ENCODE measurements at regions not wholly inside any gene's neighbourhood (a gene's known extent, or its start where the extent isn't known, plus 50 kb on each side); places are given as distances from the start of the nearest gene placed in this dataset.

DNA sequence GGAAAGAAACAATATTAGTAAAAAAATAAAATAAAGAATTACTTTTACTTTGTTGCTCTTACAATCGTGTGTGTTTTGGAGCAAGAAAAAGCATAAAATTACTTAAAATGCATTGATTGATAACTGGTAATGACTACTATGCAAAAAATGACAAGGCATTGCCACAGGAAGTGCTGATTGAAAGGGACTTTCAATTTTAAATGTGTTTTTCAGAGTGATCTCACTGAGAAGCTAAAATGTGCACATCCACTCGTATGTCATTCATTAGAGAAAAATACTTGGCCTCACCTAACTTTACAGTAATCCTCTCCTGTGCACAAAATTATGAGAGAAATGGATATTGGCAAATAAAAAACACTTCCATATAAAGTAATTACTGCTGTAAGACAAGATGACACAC is 934.9 kb downstream of the SLITRK6 start:
- TF ChIP-seq, protein P1, sequence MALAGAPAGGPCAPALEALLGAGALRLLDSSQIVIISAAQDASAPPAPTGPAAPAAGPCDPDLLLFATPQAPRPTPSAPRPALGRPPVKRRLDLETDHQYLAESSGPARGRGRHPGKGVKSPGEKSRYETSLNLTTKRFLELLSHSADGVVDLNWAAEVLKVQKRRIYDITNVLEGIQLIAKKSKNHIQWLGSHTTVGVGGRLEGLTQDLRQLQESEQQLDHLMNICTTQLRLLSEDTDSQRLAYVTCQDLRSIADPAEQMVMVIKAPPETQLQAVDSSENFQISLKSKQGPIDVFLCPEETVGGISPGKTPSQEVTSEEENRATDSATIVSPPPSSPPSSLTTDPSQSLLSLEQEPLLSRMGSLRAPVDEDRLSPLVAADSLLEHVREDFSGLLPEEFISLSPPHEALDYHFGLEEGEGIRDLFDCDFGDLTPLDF (CRISPR knock-in tag; IDR thresholded peaks at IDR 0.05), result no peak
- TF ChIP-seq, protein P2, sequence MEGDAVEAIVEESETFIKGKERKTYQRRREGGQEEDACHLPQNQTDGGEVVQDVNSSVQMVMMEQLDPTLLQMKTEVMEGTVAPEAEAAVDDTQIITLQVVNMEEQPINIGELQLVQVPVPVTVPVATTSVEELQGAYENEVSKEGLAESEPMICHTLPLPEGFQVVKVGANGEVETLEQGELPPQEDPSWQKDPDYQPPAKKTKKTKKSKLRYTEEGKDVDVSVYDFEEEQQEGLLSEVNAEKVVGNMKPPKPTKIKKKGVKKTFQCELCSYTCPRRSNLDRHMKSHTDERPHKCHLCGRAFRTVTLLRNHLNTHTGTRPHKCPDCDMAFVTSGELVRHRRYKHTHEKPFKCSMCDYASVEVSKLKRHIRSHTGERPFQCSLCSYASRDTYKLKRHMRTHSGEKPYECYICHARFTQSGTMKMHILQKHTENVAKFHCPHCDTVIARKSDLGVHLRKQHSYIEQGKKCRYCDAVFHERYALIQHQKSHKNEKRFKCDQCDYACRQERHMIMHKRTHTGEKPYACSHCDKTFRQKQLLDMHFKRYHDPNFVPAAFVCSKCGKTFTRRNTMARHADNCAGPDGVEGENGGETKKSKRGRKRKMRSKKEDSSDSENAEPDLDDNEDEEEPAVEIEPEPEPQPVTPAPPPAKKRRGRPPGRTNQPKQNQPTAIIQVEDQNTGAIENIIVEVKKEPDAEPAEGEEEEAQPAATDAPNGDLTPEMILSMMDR (IDR thresholded peaks at IDR 0.05), result no peak
- TF ChIP-seq ZNF232 (CRISPR knock-in tag; IDR thresholded peaks at IDR 0.05) (no peak), ZNF317 (CRISPR knock-in tag; IDR thresholded peaks at IDR 0.05; ENCODE audit: borderline replicate concordance, low read depth) (no peak), RELA (CRISPR knock-in tag; IDR thresholded peaks at IDR 0.05; ENCODE audit: borderline replicate concordance) (no peak), MXD4 (CRISPR knock-in tag; IDR thresholded peaks at IDR 0.05; ENCODE audit: borderline replicate concordance) (no peak), SP1 (CRISPR knock-in tag; conservative IDR thresholded peaks at IDR 0.05) (no peak), CBFB (CRISPR knock-in tag; IDR thresholded peaks at IDR 0.05; ENCODE audit: low read depth) (no peak)
- TF ChIP-seq, protein P3, sequence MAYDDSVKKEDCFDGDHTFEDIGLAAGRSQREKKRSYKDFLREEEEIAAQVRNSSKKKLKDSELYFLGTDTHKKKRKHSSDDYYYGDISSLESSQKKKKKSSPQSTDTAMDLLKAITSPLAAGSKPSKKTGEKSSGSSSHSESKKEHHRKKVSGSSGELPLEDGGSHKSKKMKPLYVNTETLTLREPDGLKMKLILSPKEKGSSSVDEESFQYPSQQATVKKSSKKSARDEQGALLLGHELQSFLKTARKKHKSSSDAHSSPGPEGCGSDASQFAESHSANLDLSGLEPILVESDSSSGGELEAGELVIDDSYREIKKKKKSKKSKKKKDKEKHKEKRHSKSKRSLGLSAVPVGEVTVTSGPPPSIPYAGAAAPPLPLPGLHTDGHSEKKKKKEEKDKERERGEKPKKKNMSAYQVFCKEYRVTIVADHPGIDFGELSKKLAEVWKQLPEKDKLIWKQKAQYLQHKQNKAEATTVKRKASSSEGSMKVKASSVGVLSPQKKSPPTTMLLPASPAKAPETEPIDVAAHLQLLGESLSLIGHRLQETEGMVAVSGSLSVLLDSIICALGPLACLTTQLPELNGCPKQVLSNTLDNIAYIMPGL (CRISPR knock-in tag; IDR thresholded peaks at IDR 0.05), result no peak
- TF ChIP-seq, protein P4, sequence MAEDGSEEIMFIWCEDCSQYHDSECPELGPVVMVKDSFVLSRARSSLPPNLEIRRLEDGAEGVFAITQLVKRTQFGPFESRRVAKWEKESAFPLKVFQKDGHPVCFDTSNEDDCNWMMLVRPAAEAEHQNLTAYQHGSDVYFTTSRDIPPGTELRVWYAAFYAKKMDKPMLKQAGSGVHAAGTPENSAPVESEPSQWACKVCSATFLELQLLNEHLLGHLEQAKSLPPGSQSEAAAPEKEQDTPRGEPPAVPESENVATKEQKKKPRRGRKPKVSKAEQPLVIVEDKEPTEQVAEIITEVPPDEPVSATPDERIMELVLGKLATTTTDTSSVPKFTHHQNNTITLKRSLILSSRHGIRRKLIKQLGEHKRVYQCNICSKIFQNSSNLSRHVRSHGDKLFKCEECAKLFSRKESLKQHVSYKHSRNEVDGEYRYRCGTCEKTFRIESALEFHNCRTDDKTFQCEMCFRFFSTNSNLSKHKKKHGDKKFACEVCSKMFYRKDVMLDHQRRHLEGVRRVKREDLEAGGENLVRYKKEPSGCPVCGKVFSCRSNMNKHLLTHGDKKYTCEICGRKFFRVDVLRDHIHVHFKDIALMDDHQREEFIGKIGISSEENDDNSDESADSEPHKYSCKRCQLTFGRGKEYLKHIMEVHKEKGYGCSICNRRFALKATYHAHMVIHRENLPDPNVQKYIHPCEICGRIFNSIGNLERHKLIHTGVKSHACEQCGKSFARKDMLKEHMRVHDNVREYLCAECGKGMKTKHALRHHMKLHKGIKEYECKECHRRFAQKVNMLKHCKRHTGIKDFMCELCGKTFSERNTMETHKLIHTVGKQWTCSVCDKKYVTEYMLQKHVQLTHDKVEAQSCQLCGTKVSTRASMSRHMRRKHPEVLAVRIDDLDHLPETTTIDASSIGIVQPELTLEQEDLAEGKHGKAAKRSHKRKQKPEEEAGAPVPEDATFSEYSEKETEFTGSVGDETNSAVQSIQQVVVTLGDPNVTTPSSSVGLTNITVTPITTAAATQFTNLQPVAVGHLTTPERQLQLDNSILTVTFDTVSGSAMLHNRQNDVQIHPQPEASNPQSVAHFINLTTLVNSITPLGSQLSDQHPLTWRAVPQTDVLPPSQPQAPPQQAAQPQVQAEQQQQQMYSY (CRISPR knock-in tag; IDR thresholded peaks at IDR 0.05), result no peak
- TF ChIP-seq, protein P5, sequence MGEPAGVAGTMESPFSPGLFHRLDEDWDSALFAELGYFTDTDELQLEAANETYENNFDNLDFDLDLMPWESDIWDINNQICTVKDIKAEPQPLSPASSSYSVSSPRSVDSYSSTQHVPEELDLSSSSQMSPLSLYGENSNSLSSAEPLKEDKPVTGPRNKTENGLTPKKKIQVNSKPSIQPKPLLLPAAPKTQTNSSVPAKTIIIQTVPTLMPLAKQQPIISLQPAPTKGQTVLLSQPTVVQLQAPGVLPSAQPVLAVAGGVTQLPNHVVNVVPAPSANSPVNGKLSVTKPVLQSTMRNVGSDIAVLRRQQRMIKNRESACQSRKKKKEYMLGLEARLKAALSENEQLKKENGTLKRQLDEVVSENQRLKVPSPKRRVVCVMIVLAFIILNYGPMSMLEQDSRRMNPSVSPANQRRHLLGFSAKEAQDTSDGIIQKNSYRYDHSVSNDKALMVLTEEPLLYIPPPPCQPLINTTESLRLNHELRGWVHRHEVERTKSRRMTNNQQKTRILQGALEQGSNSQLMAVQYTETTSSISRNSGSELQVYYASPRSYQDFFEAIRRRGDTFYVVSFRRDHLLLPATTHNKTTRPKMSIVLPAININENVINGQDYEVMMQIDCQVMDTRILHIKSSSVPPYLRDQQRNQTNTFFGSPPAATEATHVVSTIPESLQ (CRISPR knock-in tag; IDR thresholded peaks at IDR 0.05), result no peak
